Coronary artery (tissue), 2 donors: ENCODE measurements at regions not wholly inside any gene's neighbourhood (a gene's known extent, or its start where the extent isn't known, plus 50 kb on each side); places are given as distances from the start of the nearest gene placed in this dataset.
"Not testable (repeated sequence)": the region's sequence is repeated elsewhere in the genome, so short reads cannot be mapped to it uniquely, and the experiment has no call there.

ENCODE experiments used
- DNase-seq: peaks from one replicate; pipeline ENCODE4 v3.0.0-alpha.2; 2017; ENCODE audit warnings: low spot score
- H3K27ac ChIP-seq, 2 donors: fragments of 200-600 bp; sonication (generic); one replicate each; pipeline ENCODE4 v1.5.1; 2016 to 2019
- H3K4me3 ChIP-seq: fragments of 200-600 bp; sonication (generic); 2 replicates; pipeline ENCODE4 v1.5.1; 2016; ENCODE audit warnings: mild to moderate bottlenecking, moderate library complexity
- CTCF ChIP-seq: fragments of 200-600 bp; sonication (generic); IDR thresholded peaks from one replicate; pipeline ENCODE4 v1.5.1; 2019; ENCODE audit warnings: antibody characterized with exemption

- no peak for DNase-seq
- Histone ChIP-seq H3K4me3 (no peak overlapping the region), H3K27ac (no peak overlapping the region)
- TF ChIP-seq CTCF: no peak
Measured at GRCh38 chr7:16942929-16943509, 61.2 kb upstream of the AGR3 start.

- no peak overlapping the region for H3K27ac ChIP-seq
- no peak for DNase-seq
- H3K4me3 ChIP-seq: no peak overlapping the region
- TF ChIP-seq CTCF: no peak
Measured at GRCh38 chr7:16944936-16945335, 63.2 kb upstream of the AGR3 start.

GRCh38 chr7:16945372-16945771 lies 63.6 kb upstream of the AGR3 start:
- DNase-seq: no peak
- TF ChIP-seq CTCF: no peak
- H3K4me3 ChIP-seq: no peak overlapping the region
- H3K27ac ChIP-seq: no peak overlapping the region

GRCh38 chr7:16948110-16948509 lies 66.3 kb upstream of the AGR3 start:
- not testable (repeated sequence) for H3K27ac ChIP-seq, DNase-seq, H3K4me3 ChIP-seq

GRCh38 chr7:16951483-16952080 lies 69.8 kb upstream of the AGR3 start:
- no peak overlapping the region for H3K27ac ChIP-seq
- no peak for TF ChIP-seq CTCF

GRCh38 chr7:16954321-16954720 lies 72.5 kb upstream of the AGR3 start:
- TF ChIP-seq CTCF: no peak
- no peak for DNase-seq
- Histone ChIP-seq H3K4me3 (no peak overlapping the region), H3K27ac (no peak overlapping the region)

More at GRCh38 chr7:16951483-16952080, 69.8 kb upstream of the AGR3 start:
- no peak for DNase-seq
- H3K4me3 ChIP-seq: no peak overlapping the region

GRCh38 chr7:16958724-16959123 lies 76.9 kb upstream of the AGR3 start:
- no peak for TF ChIP-seq CTCF
- no peak overlapping the region for H3K27ac ChIP-seq
- no peak for DNase-seq
- no peak overlapping the region for H3K4me3 ChIP-seq
